Calu3 (cell line): ENCODE measurements at regions not wholly inside any gene's neighbourhood (a gene's known extent, or its start where the extent isn't known, plus 50 kb on each side); places are given as distances from the start of the nearest gene placed in this dataset.

Source experiments
- BruUV-seq: library from RNA; stranded (reverse); fragments of 400-500 nt; replicated peaks from 2 replicates; lab custom pipeline; 2021; lab: Mats Ljungman, UMichigan
- CTCF ChIA-PET: fragments of 300-600 bp; sonication (Branson Sonifier 250); formaldehyde crosslinking; loops from one replicate; lab custom pipeline; 2022; ENCODE audit warnings: antibody characterized with exemption; lab: Charles Lee
- DNase-seq: peaks from one replicate; pipeline ENCODE4 v3.0.0; 2022
- H3K27ac Mint-ChIP-seq: one replicate; pipeline ENCODE4 v1.8.0; 2022; ENCODE audit warnings: mixed read lengths; ENCODE audit not compliant: unreplicated experiment
- H3K27me3 Mint-ChIP-seq: one replicate; pipeline ENCODE4 v1.8.0; 2022; ENCODE audit warnings: mixed read lengths; ENCODE audit not compliant: unreplicated experiment
- H3K36me3 Mint-ChIP-seq: one replicate; pipeline ENCODE4 v1.8.0; 2022; ENCODE audit warnings: mild to moderate bottlenecking, moderate library complexity, mixed read lengths; ENCODE audit not compliant: insufficient read depth, unreplicated experiment
- H3K4me1 Mint-ChIP-seq: one replicate; pipeline ENCODE4 v1.8.0; 2022; ENCODE audit warnings: mild to moderate bottlenecking, low read depth, mixed read lengths; ENCODE audit not compliant: unreplicated experiment
- H3K4me3 Mint-ChIP-seq: one replicate; pipeline ENCODE4 v1.8.0; 2022; ENCODE audit warnings: mild to moderate bottlenecking, low read depth, moderate library complexity, mixed read lengths; ENCODE audit not compliant: unreplicated experiment
- H3K9me3 Mint-ChIP-seq: one replicate; pipeline ENCODE4 v1.8.0; 2022; ENCODE audit warnings: low read depth, mixed read lengths; ENCODE audit not compliant: unreplicated experiment
- intact Hi-C: fragments of 100-400 bp; cut with micrococcal nuclease; formaldehyde crosslinking; loops from one replicate; pipeline ENCODE4 v1.10.0; 2022; ENCODE audit not compliant: unreplicated experiment
- TF ChIP-seq, protein P1 (sequence below): fragments of 200-600 bp; IDR thresholded peaks from one replicate; pipeline ENCODE4 v1.8.0; 2022; ENCODE audit warnings: antibody characterized with exemption; ENCODE audit not compliant: unreplicated experiment

GRCh38 chr14:99067927-99068326 lies 204.1 kb downstream of the BCL11B start:
- Mint-ChIP-seq H3K27ac (peak overlapping the region; percentile 33), H3K9me3 (peaks cover 6% of the 10 kb centered on the region), H3K4me1 (peaks cover 35% of the 10 kb centered on the region), H3K4me3 (no peak overlapping the region), H3K36me3 (peaks cover 31% of the 10 kb centered on the region), H3K27me3 (no peaks in the 10 kb centered on the region)
- CTCF ChIA-PET, result no interaction called here
- TF ChIP-seq, protein P1, sequence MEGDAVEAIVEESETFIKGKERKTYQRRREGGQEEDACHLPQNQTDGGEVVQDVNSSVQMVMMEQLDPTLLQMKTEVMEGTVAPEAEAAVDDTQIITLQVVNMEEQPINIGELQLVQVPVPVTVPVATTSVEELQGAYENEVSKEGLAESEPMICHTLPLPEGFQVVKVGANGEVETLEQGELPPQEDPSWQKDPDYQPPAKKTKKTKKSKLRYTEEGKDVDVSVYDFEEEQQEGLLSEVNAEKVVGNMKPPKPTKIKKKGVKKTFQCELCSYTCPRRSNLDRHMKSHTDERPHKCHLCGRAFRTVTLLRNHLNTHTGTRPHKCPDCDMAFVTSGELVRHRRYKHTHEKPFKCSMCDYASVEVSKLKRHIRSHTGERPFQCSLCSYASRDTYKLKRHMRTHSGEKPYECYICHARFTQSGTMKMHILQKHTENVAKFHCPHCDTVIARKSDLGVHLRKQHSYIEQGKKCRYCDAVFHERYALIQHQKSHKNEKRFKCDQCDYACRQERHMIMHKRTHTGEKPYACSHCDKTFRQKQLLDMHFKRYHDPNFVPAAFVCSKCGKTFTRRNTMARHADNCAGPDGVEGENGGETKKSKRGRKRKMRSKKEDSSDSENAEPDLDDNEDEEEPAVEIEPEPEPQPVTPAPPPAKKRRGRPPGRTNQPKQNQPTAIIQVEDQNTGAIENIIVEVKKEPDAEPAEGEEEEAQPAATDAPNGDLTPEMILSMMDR, result no peak
- BruUV-seq, result no TSS peak
- intact Hi-C loops, result loop anchor here (10.0 kb wide), 2 partner anchors 93 to 253 kb away; no protein-coding TSS in a partner anchor
- DNase-seq, result no peak

GRCh38 chr14:99069946-99070345 lies 202.1 kb downstream of the BCL11B start:
- no peak overlapping the region for H3K4me3 Mint-ChIP-seq

DNA sequence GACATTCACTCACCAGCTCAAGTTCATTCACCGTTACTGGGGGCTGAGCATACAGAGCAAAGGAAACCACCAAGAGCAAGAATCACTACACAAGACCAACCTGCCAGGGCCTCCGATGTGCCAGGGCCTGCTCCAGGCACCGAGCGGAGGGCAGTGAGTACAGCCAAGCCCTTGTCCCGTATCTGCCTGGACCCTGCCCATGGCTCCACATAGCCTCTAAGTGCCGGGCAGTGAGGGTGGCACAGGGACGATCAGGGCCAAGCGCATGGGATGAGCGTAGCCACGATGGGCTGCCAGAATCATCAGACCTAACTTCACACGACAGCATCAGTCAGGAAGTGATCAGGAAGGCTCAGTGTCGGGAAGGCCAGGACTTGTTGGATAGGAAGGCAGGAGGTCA lies 199.6 kb downstream of the BCL11B start:
- H3K4me3 Mint-ChIP-seq, result no peak overlapping the region
- intact Hi-C loops, result no loop called here
- peaks cover 5% of the 10 kb centered on the region for H3K36me3 Mint-ChIP-seq
- no peaks in the 10 kb centered on the region for H3K4me1 Mint-ChIP-seq
- H3K9me3 Mint-ChIP-seq, result peaks cover 6% of the 10 kb centered on the region
- BruUV-seq, result no TSS peak
- H3K27ac Mint-ChIP-seq, result no peak overlapping the region
- TF ChIP-seq, protein P1, result no peak
- peaks cover 15% of the 10 kb centered on the region for H3K27me3 Mint-ChIP-seq
- CTCF ChIA-PET, result no interaction called here
- DNase-seq, result no peak

More at GRCh38 chr14:99069946-99070345, 202.1 kb downstream of the BCL11B start:
- no TSS peak for BruUV-seq
- Mint-ChIP-seq H3K27me3 (no peaks in the 10 kb centered on the region), H3K36me3 (peaks cover 17% of the 10 kb centered on the region), H3K9me3 (peaks cover 6% of the 10 kb centered on the region), H3K27ac (no peak overlapping the region), H3K4me1 (peaks cover 16% of the 10 kb centered on the region)
- CTCF ChIA-PET, result no interaction called here
- intact Hi-C loops, result loop anchor here (10.0 kb wide), 2 partner anchors 95 to 255 kb away; no protein-coding TSS in a partner anchor
- no peak for DNase-seq
- TF ChIP-seq, protein P1, result no peak

DNA sequence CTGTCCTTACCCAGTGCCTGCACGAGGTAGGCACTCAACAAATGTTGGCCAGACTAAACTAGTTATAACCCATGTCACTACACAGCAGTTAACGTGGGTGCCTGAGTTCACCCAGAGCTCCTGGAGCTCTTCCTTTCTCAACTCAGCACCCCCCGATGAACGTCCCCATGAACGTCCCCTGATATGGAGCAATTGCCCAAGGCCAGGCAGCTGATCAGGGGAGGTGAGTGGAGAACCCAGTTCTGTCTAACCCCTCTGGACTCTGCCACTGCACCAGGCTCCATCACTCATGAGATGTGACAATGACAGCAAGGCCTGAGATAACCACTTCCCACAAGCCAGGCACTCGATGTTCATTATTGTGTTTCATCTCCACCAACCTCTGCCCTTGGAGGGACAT lies 199.0 kb downstream of the BCL11B start:
- intact Hi-C loops, result no loop called here
- no peak overlapping the region for H3K4me3 Mint-ChIP-seq
- H3K27ac Mint-ChIP-seq, result no peak overlapping the region
- no peaks in the 10 kb centered on the region for H3K4me1 Mint-ChIP-seq
- H3K27me3 Mint-ChIP-seq, result peaks cover 15% of the 10 kb centered on the region
- H3K36me3 Mint-ChIP-seq, result peaks cover 5% of the 10 kb centered on the region
- TF ChIP-seq, protein P1, result no peak
- CTCF ChIA-PET, result no interaction called here
- BruUV-seq, result no TSS peak
- no peak for DNase-seq
- H3K9me3 Mint-ChIP-seq, result peaks cover 6% of the 10 kb centered on the region
